Psoas muscle (tissue), 7 donors: ENCODE measurements at regions not wholly inside any gene's neighbourhood (a gene's known extent, or its start where the extent isn't known, plus 50 kb on each side); places are given as distances from the start of the nearest gene placed in this dataset.

ENCODE experiments used
- ATAC-seq, 4 donors: fragments of 200-7000 bp; cut with Tn5 transposase; one replicate each; pipeline ENCODE4 v1.9.1; 2020; ENCODE audit warnings: moderate library complexity in 3 of 4, mild to moderate bottlenecking in 2 of 4
- DNase-seq, 2 donors: peaks; one replicate each; pipeline ENCODE4 v3.0.0-alpha.2; 2020
- H3K27ac ChIP-seq: fragments of 200-600 bp; one replicate; pipeline ENCODE4 v1.8.0; 2022
- H3K27me3 ChIP-seq, 3 donors: fragments of 200-600 bp in 1 of 3; one replicate each; pipeline versions ENCODE4 v1.6.1 to v1.8.0; 2013 to 2022; ENCODE audit warnings: low read length in 2 of 3, mild to moderate bottlenecking in 2 of 3, moderate library complexity in 1 of 3; ENCODE audit not compliant: insufficient read depth in 3 of 3
- H3K36me3 ChIP-seq, 2 donors: fragments of 200-600 bp in 1 of 2; one replicate each; pipeline versions ENCODE4 v1.6.1 to v1.8.0; 2013 to 2022; ENCODE audit warnings: low read depth in 1 of 2, mild to moderate bottlenecking in 1 of 2, moderate library complexity in 1 of 2; ENCODE audit not compliant: insufficient read depth in 1 of 2
- H3K4me1 ChIP-seq: fragments of 200-600 bp; one replicate; pipeline ENCODE4 v1.8.0; 2022
- H3K4me3 ChIP-seq: fragments of 200-600 bp; one replicate; pipeline ENCODE4 v1.8.0; 2022; ENCODE audit warnings: mild to moderate bottlenecking
- H3K9me3 ChIP-seq: fragments of 200-600 bp; one replicate; pipeline ENCODE4 v1.8.0; 2022
- CTCF ChIP-seq: fragments of 200-600 bp; IDR thresholded peaks from one replicate; pipeline ENCODE4 v1.8.0; 2022; ENCODE audit warnings: antibody characterized with exemption
- WGBS, 3 donors: extraction: QIAGEN DNeasy Blood & Tissue Kit; methylation state at CpG; one replicate each; pipeline versions ENCODE4 v1.1.6 to v1.1.7; 2013; 5-methylcytosine and 5-hydroxymethylcytosine counted together
- intact Hi-C, 2 donors: fragments of 100-400 bp; cut with DNase I; formaldehyde crosslinking; loops; one replicate each; pipeline versions ENCODE4 v1.11.0 to v1.14.2; 2022
- donor health status: healthy with polysubstance abuse.
- donor health status: DM: no; HTN: no; CAD: no; lungs with moderate emphysema.
- donor health status: Bipolar disorder and iron deficiency.
- donor health status: healthy.
- donor health status: DM: yes; HTN: yes; CAD: no.
- donor health status: DM: no; HTN: no; CAD: no.
- donor health status: DM: yes; HTN: yes; CAD: no.

- H3K4me1 ChIP-seq, result no peaks in the 10 kb centered on the region
- H3K9me3 ChIP-seq, result no peaks in the 10 kb centered on the region
- WGBS, 3 donors, result 47 to 94% (median 86%) methylated on average over 1 of the region's 1 CpG
- no peaks in the 10 kb centered on the region for H3K36me3 ChIP-seq
- no peak for ATAC-seq
- intact Hi-C loops, result no loop called here
- H3K27ac ChIP-seq, result no peak overlapping the region
- H3K27me3 ChIP-seq, result peaks cover 0 to 5% (median 0%) of the 10 kb centered on the region in 3 donors
- no peak for DNase-seq
- TF ChIP-seq CTCF, result no peak
- no peak overlapping the region for H3K4me3 ChIP-seq
Measured at GRCh38 chr1:101323535-101323934, 86.7 kb downstream of the S1PR1 start.

GRCh38 chr1:101325144-101325543 is 88.3 kb downstream of the S1PR1 start:
- TF ChIP-seq CTCF, result no peak
- H3K4me1 ChIP-seq, result no peaks in the 10 kb centered on the region
- H3K36me3 ChIP-seq, result no peaks in the 10 kb centered on the region
- peaks cover 0 to 5% (median 0%) of the 10 kb centered on the region in 3 donors for H3K27me3 ChIP-seq
- H3K27ac ChIP-seq, result no peak overlapping the region
- no peaks in the 10 kb centered on the region for H3K9me3 ChIP-seq
- WGBS, 3 donors, result 71 to 90% (median 78%) methylated on average over 1 of the region's 1 CpG
- ATAC-seq (no peak), DNase-seq (no peak)
- H3K4me3 ChIP-seq, result no peak overlapping the region
- intact Hi-C loops, result no loop called here

- ATAC-seq, result no peak
- no peak overlapping the region for H3K27ac ChIP-seq
- no peaks in the 10 kb centered on the region for H3K36me3 ChIP-seq
- no peak for TF ChIP-seq CTCF
- no peaks in the 10 kb centered on the region for H3K4me1 ChIP-seq
- 85 to 90% (median 88%) methylated on average over 6 of the region's 6 CpGs for WGBS, 3 donors
- H3K4me3 ChIP-seq, result no peak overlapping the region
- intact Hi-C loops, result no loop called here
- H3K9me3 ChIP-seq, result no peaks in the 10 kb centered on the region
- DNase-seq, result no peak
- peaks cover 0 to 5% (median 0%) of the 10 kb centered on the region in 3 donors for H3K27me3 ChIP-seq
Measured at GRCh38 chr1:101330427-101331130, 93.8 kb downstream of the S1PR1 start.

GRCh38 chr1:101331794-101332193 is 95.0 kb downstream of the S1PR1 start:
- no peaks in the 10 kb centered on the region for H3K9me3 ChIP-seq
- H3K4me1 ChIP-seq, result no peaks in the 10 kb centered on the region
- no peak overlapping the region for H3K27ac ChIP-seq
- no peaks in the 10 kb centered on the region for H3K36me3 ChIP-seq
- no peak for TF ChIP-seq CTCF
- no peak for DNase-seq
- H3K27me3 ChIP-seq, result peaks cover 0 to 5% (median 0%) of the 10 kb centered on the region in 3 donors
- intact Hi-C loops, result no loop called here
- ATAC-seq, result no peak
- H3K4me3 ChIP-seq, result no peak overlapping the region
- 57 to 69% (median 65%) methylated on average over 2 of the region's 2 CpGs for WGBS, 3 donors

GRCh38 chr1:101332633-101333032 is 95.8 kb downstream of the S1PR1 start:
- ATAC-seq (no peak), DNase-seq (no peak)
- Histone ChIP-seq H3K27me3 (peaks cover 0 to 5% (median 0%) of the 10 kb centered on the region in 3 donors), H3K36me3 (no peaks in the 10 kb centered on the region), H3K9me3 (no peaks in the 10 kb centered on the region), H3K4me1 (no peaks in the 10 kb centered on the region), H3K4me3 (no peak overlapping the region), H3K27ac (no peak overlapping the region)
- intact Hi-C loops, result no loop called here
- 67 to 83% (median 78%) methylated on average over 1 of the region's 1 CpG for WGBS, 3 donors
- no peak for TF ChIP-seq CTCF
